ENCODE measurements at regions not wholly inside any gene's neighbourhood (a gene's known extent, or its start where the extent isn't known, plus 50 kb on each side); places are given as distances from the start of the nearest gene placed in this dataset.

GRCh38 chr1:56074007-56074651, 505.2 kb downstream of the PLPP3 start:
- TF ChIP-seq, protein P1, sequence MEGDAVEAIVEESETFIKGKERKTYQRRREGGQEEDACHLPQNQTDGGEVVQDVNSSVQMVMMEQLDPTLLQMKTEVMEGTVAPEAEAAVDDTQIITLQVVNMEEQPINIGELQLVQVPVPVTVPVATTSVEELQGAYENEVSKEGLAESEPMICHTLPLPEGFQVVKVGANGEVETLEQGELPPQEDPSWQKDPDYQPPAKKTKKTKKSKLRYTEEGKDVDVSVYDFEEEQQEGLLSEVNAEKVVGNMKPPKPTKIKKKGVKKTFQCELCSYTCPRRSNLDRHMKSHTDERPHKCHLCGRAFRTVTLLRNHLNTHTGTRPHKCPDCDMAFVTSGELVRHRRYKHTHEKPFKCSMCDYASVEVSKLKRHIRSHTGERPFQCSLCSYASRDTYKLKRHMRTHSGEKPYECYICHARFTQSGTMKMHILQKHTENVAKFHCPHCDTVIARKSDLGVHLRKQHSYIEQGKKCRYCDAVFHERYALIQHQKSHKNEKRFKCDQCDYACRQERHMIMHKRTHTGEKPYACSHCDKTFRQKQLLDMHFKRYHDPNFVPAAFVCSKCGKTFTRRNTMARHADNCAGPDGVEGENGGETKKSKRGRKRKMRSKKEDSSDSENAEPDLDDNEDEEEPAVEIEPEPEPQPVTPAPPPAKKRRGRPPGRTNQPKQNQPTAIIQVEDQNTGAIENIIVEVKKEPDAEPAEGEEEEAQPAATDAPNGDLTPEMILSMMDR (IDR thresholded peaks at IDR 0.05; ENCODE audit: partially characterized antibody, unreplicated experiment), result no peak
- no peak overlapping the region for H3K4me3 Mint-ChIP-seq (ENCODE audit: unreplicated experiment)
- no peaks in the 10 kb centered on the region for H3K9me3 Mint-ChIP-seq (ENCODE audit: unreplicated experiment)
- no peaks in the 10 kb centered on the region for H3K36me3 Mint-ChIP-seq (ENCODE audit: unreplicated experiment)
- H3K27ac Mint-ChIP-seq (ENCODE audit: unreplicated experiment), result no peak overlapping the region
- DNase-seq, result no peak
- H3K27me3 Mint-ChIP-seq (ENCODE audit: unreplicated experiment), result peaks cover 2% of the 10 kb centered on the region
- no peaks in the 10 kb centered on the region for H3K4me1 Mint-ChIP-seq (ENCODE audit: low read depth, unreplicated experiment)

DNA sequence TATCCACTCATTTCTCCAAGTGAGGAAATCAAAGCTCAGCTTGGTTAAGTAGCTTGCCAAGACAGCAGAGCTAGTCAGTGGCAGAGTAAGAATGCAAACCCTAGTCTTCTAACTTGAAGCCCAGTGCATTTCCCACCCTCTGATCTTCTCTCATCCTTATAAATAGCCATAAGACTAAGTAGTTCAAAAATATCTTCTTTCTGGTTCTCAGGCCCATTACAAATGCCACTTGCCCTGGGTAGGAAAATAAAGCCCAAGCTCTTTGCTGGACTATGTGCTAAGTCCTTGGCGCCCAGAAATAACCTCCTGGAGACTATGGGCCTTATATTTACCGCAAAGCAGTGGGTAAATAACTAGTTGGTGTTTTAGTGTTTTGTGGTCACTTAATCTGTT, 505.8 kb downstream of the PLPP3 start:
- TF ChIP-seq, protein P1 (IDR thresholded peaks at IDR 0.05; ENCODE audit: partially characterized antibody, unreplicated experiment), result no peak
- H3K4me3 Mint-ChIP-seq (ENCODE audit: unreplicated experiment), result no peak overlapping the region
- peaks cover 2% of the 10 kb centered on the region for H3K27me3 Mint-ChIP-seq (ENCODE audit: unreplicated experiment)
- H3K4me1 Mint-ChIP-seq (ENCODE audit: low read depth, unreplicated experiment), result no peaks in the 10 kb centered on the region
- no peaks in the 10 kb centered on the region for H3K36me3 Mint-ChIP-seq (ENCODE audit: unreplicated experiment)
- no peaks in the 10 kb centered on the region for H3K9me3 Mint-ChIP-seq (ENCODE audit: unreplicated experiment)
- no peak overlapping the region for H3K27ac Mint-ChIP-seq (ENCODE audit: unreplicated experiment)
- DNase-seq, result no peak

- DNase-seq, result no peak
- TF ChIP-seq, protein P1 (IDR thresholded peaks at IDR 0.05; ENCODE audit: partially characterized antibody, unreplicated experiment), result no peak
- no peak overlapping the region for H3K4me3 Mint-ChIP-seq (ENCODE audit: unreplicated experiment)
- peaks cover 2% of the 10 kb centered on the region for H3K27me3 Mint-ChIP-seq (ENCODE audit: unreplicated experiment)
- no peaks in the 10 kb centered on the region for H3K36me3 Mint-ChIP-seq (ENCODE audit: unreplicated experiment)
- H3K4me1 Mint-ChIP-seq (ENCODE audit: low read depth, unreplicated experiment), result no peaks in the 10 kb centered on the region
- H3K9me3 Mint-ChIP-seq (ENCODE audit: unreplicated experiment), result no peaks in the 10 kb centered on the region
- no peak overlapping the region for H3K27ac Mint-ChIP-seq (ENCODE audit: unreplicated experiment)
These were observed 506.2 kb downstream of the PLPP3 start for GRCh38 chr1:56073206-56073605.

DNA sequence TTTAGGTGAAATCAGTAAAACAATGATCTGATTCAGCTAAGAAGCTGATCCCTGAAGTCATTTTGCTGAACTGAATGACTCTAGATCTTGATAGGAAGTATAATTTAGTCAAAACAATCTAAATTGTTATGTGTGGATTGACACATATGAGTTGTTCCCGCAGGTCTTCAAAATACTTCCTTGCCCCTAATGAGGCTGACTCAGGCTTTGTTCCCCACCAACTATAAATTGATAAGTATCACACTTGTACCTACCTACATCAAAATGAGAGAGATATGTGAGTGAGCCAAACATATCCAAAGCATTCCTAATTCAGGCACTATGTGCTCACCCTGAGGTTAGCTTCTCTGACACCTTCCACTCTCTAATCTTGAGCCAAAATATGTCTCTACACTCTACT, 507.1 kb downstream of the PLPP3 start:
- H3K36me3 Mint-ChIP-seq (ENCODE audit: unreplicated experiment), result no peaks in the 10 kb centered on the region
- H3K27me3 Mint-ChIP-seq (ENCODE audit: unreplicated experiment), result peaks cover 2% of the 10 kb centered on the region
- no peaks in the 10 kb centered on the region for H3K9me3 Mint-ChIP-seq (ENCODE audit: unreplicated experiment)
- no peak overlapping the region for H3K4me3 Mint-ChIP-seq (ENCODE audit: unreplicated experiment)
- TF ChIP-seq, protein P1 (IDR thresholded peaks at IDR 0.05; ENCODE audit: partially characterized antibody, unreplicated experiment), result no peak
- H3K4me1 Mint-ChIP-seq (ENCODE audit: low read depth, unreplicated experiment), result no peaks in the 10 kb centered on the region
- DNase-seq, result no peak
- H3K27ac Mint-ChIP-seq (ENCODE audit: unreplicated experiment), result no peak overlapping the region

DNA sequence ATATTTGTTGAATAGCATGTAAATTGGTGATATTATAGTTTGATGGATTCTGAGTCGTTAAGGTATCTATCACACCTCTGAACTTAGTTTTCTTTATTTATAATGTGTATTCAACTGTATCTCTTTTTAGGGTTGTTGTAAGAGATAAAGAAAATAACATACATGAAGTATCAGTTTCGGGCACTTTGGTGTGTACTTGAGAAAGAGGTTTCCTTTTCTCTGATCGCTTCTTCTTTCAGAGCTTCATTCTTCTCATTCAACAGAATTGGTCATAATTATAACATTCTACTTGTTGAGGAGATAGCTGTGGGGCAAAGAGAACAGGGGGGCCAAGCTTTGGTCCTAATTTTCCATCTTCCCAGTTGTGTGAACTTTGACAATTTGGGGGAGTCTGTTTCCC, 508.0 kb downstream of the PLPP3 start:
- no peaks in the 10 kb centered on the region for H3K9me3 Mint-ChIP-seq (ENCODE audit: unreplicated experiment)
- TF ChIP-seq, protein P1 (IDR thresholded peaks at IDR 0.05; ENCODE audit: partially characterized antibody, unreplicated experiment), result no peak
- H3K27ac Mint-ChIP-seq (ENCODE audit: unreplicated experiment), result no peak overlapping the region
- no peaks in the 10 kb centered on the region for H3K4me1 Mint-ChIP-seq (ENCODE audit: low read depth, unreplicated experiment)
- H3K27me3 Mint-ChIP-seq (ENCODE audit: unreplicated experiment), result peaks cover 2% of the 10 kb centered on the region
- DNase-seq, result no peak
- no peaks in the 10 kb centered on the region for H3K36me3 Mint-ChIP-seq (ENCODE audit: unreplicated experiment)
- no peak overlapping the region for H3K4me3 Mint-ChIP-seq (ENCODE audit: unreplicated experiment)

Data from glutamatergic neuron (in vitro differentiated cells).